RWPE1 (cell line): ENCODE measurements at regions not wholly inside any gene's neighbourhood (a gene's known extent, or its start where the extent isn't known, plus 50 kb on each side); places are given as distances from the start of the nearest gene placed in this dataset.

Experiments
- CTCF ChIA-PET: fragments of 350-600 bp; sonication (Branson Sonifier 250); formaldehyde crosslinking; extraction: SDS; loops from one replicate; lab custom pipeline; 2021; lab: Yijun Ruan, JAX
- POLR2A ChIA-PET: fragments of 400-600 bp; formaldehyde crosslinking; extraction: SDS; loops from one replicate; lab custom pipeline; 2020; ENCODE audit warnings: antibody characterized with exemption; ENCODE audit not compliant: low non-redundant PET; lab: Yijun Ruan, JAX
- DNase-seq: peaks from one replicate; pipeline ENCODE4 v3.0.0; 2012; ENCODE audit warnings: low spot score
- H3K27ac ChIP-seq: fragments of 450-650 bp; 2 replicates; pipeline ENCODE4 v1.5.1; 2017
- TF ChIP-seq, protein P1 (sequence below): fragments of 450-650 bp; conservative IDR thresholded peaks from 2 replicates; pipeline ENCODE4 v1.5.1; 2017; ENCODE audit warnings: low read depth, mild to moderate bottlenecking

- no peak for DNase-seq
- no peak overlapping the region for H3K27ac ChIP-seq
- TF ChIP-seq, protein P1, sequence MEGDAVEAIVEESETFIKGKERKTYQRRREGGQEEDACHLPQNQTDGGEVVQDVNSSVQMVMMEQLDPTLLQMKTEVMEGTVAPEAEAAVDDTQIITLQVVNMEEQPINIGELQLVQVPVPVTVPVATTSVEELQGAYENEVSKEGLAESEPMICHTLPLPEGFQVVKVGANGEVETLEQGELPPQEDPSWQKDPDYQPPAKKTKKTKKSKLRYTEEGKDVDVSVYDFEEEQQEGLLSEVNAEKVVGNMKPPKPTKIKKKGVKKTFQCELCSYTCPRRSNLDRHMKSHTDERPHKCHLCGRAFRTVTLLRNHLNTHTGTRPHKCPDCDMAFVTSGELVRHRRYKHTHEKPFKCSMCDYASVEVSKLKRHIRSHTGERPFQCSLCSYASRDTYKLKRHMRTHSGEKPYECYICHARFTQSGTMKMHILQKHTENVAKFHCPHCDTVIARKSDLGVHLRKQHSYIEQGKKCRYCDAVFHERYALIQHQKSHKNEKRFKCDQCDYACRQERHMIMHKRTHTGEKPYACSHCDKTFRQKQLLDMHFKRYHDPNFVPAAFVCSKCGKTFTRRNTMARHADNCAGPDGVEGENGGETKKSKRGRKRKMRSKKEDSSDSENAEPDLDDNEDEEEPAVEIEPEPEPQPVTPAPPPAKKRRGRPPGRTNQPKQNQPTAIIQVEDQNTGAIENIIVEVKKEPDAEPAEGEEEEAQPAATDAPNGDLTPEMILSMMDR: no peak
- ChIA-PET CTCF (no interaction called here), POLR2A (no interaction called here)
These were observed 143.1 kb upstream of the RREB1 start for GRCh38 chr6:6964675-6965074.

DNA sequence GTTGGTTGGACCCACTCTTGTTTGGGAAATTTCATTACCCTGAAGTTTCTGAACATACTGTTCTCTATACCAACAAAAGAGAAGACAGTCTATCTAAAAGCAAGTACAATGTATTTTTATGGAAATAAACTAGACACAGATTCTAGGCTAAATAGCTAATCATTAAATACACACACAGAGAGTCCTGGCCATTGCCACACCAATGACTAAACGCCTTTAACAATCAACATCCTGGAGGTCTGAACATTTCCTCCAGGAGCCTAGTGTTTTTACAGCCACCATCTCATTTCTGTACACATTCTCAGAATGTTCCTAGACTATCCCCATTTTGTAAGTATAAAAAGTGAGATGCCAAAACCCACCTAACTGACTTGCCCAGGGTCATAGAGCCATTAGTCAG lies 141.6 kb upstream of the RREB1 start:
- no peak for DNase-seq
- TF ChIP-seq, protein P1: no peak
- H3K27ac ChIP-seq: no peak overlapping the region
- ChIA-PET CTCF (no interaction called here), POLR2A (no interaction called here)

DNA sequence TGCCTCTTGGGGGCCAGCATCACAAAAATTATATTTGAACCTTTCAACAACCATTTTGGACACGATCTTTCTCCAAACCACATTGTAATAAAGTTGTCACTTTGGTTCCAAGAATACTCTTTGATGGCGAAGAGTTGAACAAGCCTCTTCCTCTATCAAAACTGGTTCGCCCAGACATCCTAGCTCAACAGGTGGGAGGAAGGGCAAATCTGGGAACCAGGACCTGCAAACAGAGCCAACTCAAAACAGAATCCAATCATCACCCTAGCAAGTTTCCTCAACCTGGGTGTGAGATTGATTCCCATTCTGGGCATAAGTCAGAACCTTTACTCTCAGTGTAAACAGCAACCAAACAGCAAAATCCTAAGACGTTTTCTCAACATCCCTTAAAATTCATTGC lies 141.2 kb upstream of the RREB1 start:
- TF ChIP-seq, protein P1: no peak
- CTCF ChIA-PET: no interaction called here

GRCh38 chr6:6968357-6968730 lies 139.4 kb upstream of the RREB1 start:
- TF ChIP-seq, protein P1: no peak
- H3K27ac ChIP-seq: no peak overlapping the region
- no peak for DNase-seq
- POLR2A ChIA-PET: no interaction called here
- CTCF ChIA-PET: interaction anchor here (0.6 kb wide), 1 partner anchor 1090 kb away, joined by 3 read pairs; no protein-coding TSS in a partner anchor

More for the DNA sequence above, 141.2 kb upstream of the RREB1 start:
- POLR2A ChIA-PET: no interaction called here
- no peak for DNase-seq
- no peak overlapping the region for H3K27ac ChIP-seq

DNA sequence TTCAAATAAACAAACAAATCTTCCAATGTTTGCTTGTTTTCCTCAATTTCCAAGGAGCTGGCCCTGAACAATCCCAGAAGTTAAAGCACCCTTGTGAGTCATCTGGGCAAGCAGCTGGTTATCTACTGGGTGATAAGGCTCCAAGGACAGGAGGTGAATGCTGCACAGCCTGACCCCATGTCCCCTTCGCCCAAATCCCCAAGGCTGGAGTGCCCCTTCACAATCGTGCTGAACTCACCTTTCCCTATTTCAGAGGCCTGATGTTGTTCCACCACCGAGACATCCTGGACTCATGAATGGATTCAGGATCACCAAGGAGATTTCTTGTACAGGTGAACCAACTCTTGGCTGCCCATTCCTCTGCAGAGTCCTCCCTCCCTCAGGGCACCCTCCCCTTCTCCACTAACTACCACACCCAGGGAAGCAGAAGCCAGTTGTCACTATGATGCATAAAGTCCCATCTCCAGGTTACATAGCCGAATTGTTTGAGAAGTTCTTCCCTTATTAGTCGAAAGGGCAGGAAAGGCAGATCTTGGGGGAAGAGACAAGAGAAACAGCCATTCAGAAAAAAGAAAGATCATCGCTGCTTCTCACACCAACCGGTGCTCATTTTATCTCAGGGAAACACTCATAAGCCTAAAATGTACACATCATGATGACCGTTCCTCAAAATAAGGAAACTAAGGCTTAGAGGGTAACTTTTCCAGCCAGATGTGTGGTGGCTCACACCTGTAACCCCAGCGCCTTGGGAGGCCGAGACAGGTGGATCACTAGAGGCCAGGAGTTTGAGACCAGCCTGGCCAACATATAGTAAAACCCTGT lies 138.8 kb upstream of the RREB1 start:
- TF ChIP-seq, protein P1: no peak
- DNase-seq: no peak
- ChIA-PET POLR2A (no interaction called here), CTCF (interaction anchor here (0.6 kb wide), 1 partner anchor 1090 kb away, joined by 3 read pairs; no protein-coding TSS in a partner anchor)
- peak overlapping the region; percentile 73 for H3K27ac ChIP-seq

- TF ChIP-seq, protein P1: no peak
- DNase-seq: peak; percentile 87
- peak overlapping the region; percentile 73 for H3K27ac ChIP-seq
- POLR2A ChIA-PET: no interaction called here
- CTCF ChIA-PET: no interaction called here
These were observed 138.0 kb upstream of the RREB1 start for GRCh38 chr6:6969761-6970223.
